CD4-positive, CD25-positive, alpha-beta regulatory T cell (primary cell): ENCODE measurements at regions not wholly inside any gene's neighbourhood (a gene's known extent, or its start where the extent isn't known, plus 50 kb on each side); places are given as distances from the start of the nearest gene placed in this dataset.

Experiments
- ATAC-seq, 2 donors: fragments of 150-1000 bp; cut with Tn5 transposase; one replicate each; pipeline ENCODE4 v1.10.0; 2021; ENCODE audit warnings: low read depth in 2 of 2, moderate number of reproducible peaks in 2 of 2, moderate library complexity in 1 of 2
- DNase-seq, 3 donors: peaks; one replicate each; pipeline versions ENCODE4 v3.0.0 to v3.0.0-alpha.2; 2012 to 2022; ENCODE audit warnings: mixed read lengths in 1 of 3
- H3K27ac ChIP-seq: one replicate; pipeline ENCODE4 v1.7.0; 2013; ENCODE audit warnings: mild to moderate bottlenecking, low read length; ENCODE audit not compliant: insufficient read depth, poor library complexity, severe bottlenecking
- H3K27me3 ChIP-seq: one replicate; pipeline ENCODE4 v1.7.0; 2013; ENCODE audit warnings: low read length; ENCODE audit not compliant: control insufficient read depth, insufficient read depth
- H3K36me3 ChIP-seq: one replicate; pipeline ENCODE4 v1.7.0; 2013; ENCODE audit warnings: mild to moderate bottlenecking, low read length, moderate library complexity; ENCODE audit not compliant: control insufficient read depth, insufficient read depth
- H3K4me1 ChIP-seq: 2 replicates; pipeline ENCODE4 v1.7.0; 2013; ENCODE audit warnings: mild to moderate bottlenecking, low read length; ENCODE audit not compliant: insufficient read depth, control insufficient read depth, poor library complexity, severe bottlenecking
- H3K4me3 ChIP-seq: one replicate; pipeline ENCODE4 v1.7.0; 2013; ENCODE audit warnings: low read depth, mild to moderate bottlenecking, low read length, moderate library complexity
- H3K9me3 ChIP-seq, 2 experiments: 1 replicate in 1 of 2; 2 replicates in 1 of 2; pipeline ENCODE4 v1.7.0; 2013; ENCODE audit warnings: low read length in 2 of 2, mild to moderate bottlenecking in 1 of 2, moderate library complexity in 1 of 2; ENCODE audit not compliant: control insufficient read depth in 2 of 2
- H3K27ac Mint-ChIP-seq, 3 donors: one replicate each; pipeline ENCODE4 v1.8.0; 2020 to 2022; ENCODE audit warnings: mild to moderate bottlenecking in 3 of 3, mixed read lengths in 3 of 3, moderate library complexity in 2 of 3
- H3K27me3 Mint-ChIP-seq: one replicate; pipeline ENCODE4 v1.8.0; 2022; ENCODE audit warnings: mild to moderate bottlenecking, mixed read lengths
- H3K36me3 Mint-ChIP-seq: one replicate; pipeline ENCODE4 v1.8.0; 2020; ENCODE audit warnings: mixed read lengths
- H3K4me1 Mint-ChIP-seq, 4 donors: one replicate each; pipeline ENCODE4 v1.8.0; 2020 to 2022; ENCODE audit warnings: mixed read lengths in 4 of 4, mild to moderate bottlenecking in 1 of 4
- H3K4me3 Mint-ChIP-seq, 4 donors: one replicate each; pipeline ENCODE4 v1.8.0; 2020 to 2022; ENCODE audit warnings: mild to moderate bottlenecking in 4 of 4, mixed read lengths in 4 of 4, moderate library complexity in 3 of 4
- H3K9me3 Mint-ChIP-seq, 7 donors: one replicate each; pipeline ENCODE4 v1.8.0; 2020 to 2022; ENCODE audit warnings: mixed read lengths in 7 of 7, mild to moderate bottlenecking in 3 of 7, moderate library complexity in 2 of 7

GRCh38 chr1:229948438-229948837 is 118.6 kb upstream of the GALNT2 start:
- DNase-seq (no peak), ATAC-seq (no peak)
- no peaks in the 10 kb centered on the region for H3K27me3 ChIP-seq
- H3K4me3 ChIP-seq, result no peak overlapping the region
- H3K36me3 ChIP-seq, result no peaks in the 10 kb centered on the region
- no peaks in the 10 kb centered on the region for H3K9me3 ChIP-seq
- H3K9me3 Mint-ChIP-seq, result peaks cover 0 to 2% (median 0%) of the 10 kb centered on the region in 7 donors
- H3K4me1 Mint-ChIP-seq, result peaks cover 0 to 3% (median 1%) of the 10 kb centered on the region in 4 donors
- H3K36me3 Mint-ChIP-seq, result no peaks in the 10 kb centered on the region
- H3K27me3 Mint-ChIP-seq, result no peaks in the 10 kb centered on the region
- no peaks in the 10 kb centered on the region for H3K4me1 ChIP-seq
- peak overlapping the region in 1 of 3 donors; percentile 29 for H3K27ac Mint-ChIP-seq
- no peak overlapping the region for H3K27ac ChIP-seq
- H3K4me3 Mint-ChIP-seq, result no peak overlapping the region

GRCh38 chr1:229949500-229949899 is 117.5 kb upstream of the GALNT2 start:
- Mint-ChIP-seq H3K9me3 (peaks cover 0 to 2% (median 0%) of the 10 kb centered on the region in 7 donors), H3K4me1 (peaks cover 3 to 9% (median 5%) of the 10 kb centered on the region in 4 donors), H3K4me3 (no peak overlapping the region), H3K27me3 (peaks cover 4% of the 10 kb centered on the region), H3K36me3 (no peaks in the 10 kb centered on the region), H3K27ac (no peak overlapping the region)
- no peaks in the 10 kb centered on the region for H3K9me3 ChIP-seq
- H3K36me3 ChIP-seq, result no peaks in the 10 kb centered on the region
- no peak for ATAC-seq
- no peak for DNase-seq
- H3K27me3 ChIP-seq, result no peaks in the 10 kb centered on the region
- no peaks in the 10 kb centered on the region for H3K4me1 ChIP-seq
- no peak overlapping the region for H3K4me3 ChIP-seq
- no peak overlapping the region for H3K27ac ChIP-seq

- no peaks in the 10 kb centered on the region for H3K36me3 ChIP-seq
- ATAC-seq (no peak), DNase-seq (no peak)
- no peaks in the 10 kb centered on the region for H3K9me3 ChIP-seq
- Mint-ChIP-seq H3K9me3 (peaks cover 0 to 2% (median 0%) of the 10 kb centered on the region in 7 donors), H3K4me3 (no peak overlapping the region), H3K27ac (no peak overlapping the region), H3K36me3 (no peaks in the 10 kb centered on the region), H3K4me1 (peaks cover 3 to 9% (median 5%) of the 10 kb centered on the region in 4 donors), H3K27me3 (peaks cover 4% of the 10 kb centered on the region)
- H3K4me1 ChIP-seq, result no peaks in the 10 kb centered on the region
- H3K27ac ChIP-seq, result no peak overlapping the region
- no peak overlapping the region for H3K4me3 ChIP-seq
- H3K27me3 ChIP-seq, result no peaks in the 10 kb centered on the region
Measured at GRCh38 chr1:229950020-229950419, 117.0 kb upstream of the GALNT2 start.

GRCh38 chr1:229950908-229951307 is 116.1 kb upstream of the GALNT2 start:
- no peaks in the 10 kb centered on the region for H3K27me3 ChIP-seq
- ATAC-seq (no peak), DNase-seq (no peak)
- peaks cover 4% of the 10 kb centered on the region for H3K27me3 Mint-ChIP-seq
- H3K4me3 Mint-ChIP-seq, result no peak overlapping the region
- no peaks in the 10 kb centered on the region for H3K4me1 ChIP-seq
- no peaks in the 10 kb centered on the region for H3K36me3 ChIP-seq
- peaks cover 0 to 2% (median 0%) of the 10 kb centered on the region in 7 donors for H3K9me3 Mint-ChIP-seq
- peaks cover 3 to 9% (median 5%) of the 10 kb centered on the region in 4 donors for H3K4me1 Mint-ChIP-seq
- H3K27ac ChIP-seq, result no peak overlapping the region
- H3K9me3 ChIP-seq, result no peaks in the 10 kb centered on the region
- H3K27ac Mint-ChIP-seq, result no peak overlapping the region
- no peaks in the 10 kb centered on the region for H3K36me3 Mint-ChIP-seq
- H3K4me3 ChIP-seq, result no peak overlapping the region

GRCh38 chr1:229951856-229952534 is 115.0 kb upstream of the GALNT2 start:
- H3K27me3 Mint-ChIP-seq, result peaks cover 4% of the 10 kb centered on the region
- H3K27ac Mint-ChIP-seq, result no peak overlapping the region
- no peak for DNase-seq
- peaks cover 3 to 9% (median 5%) of the 10 kb centered on the region in 4 donors for H3K4me1 Mint-ChIP-seq
- no peak overlapping the region for H3K4me3 Mint-ChIP-seq
- no peak for ATAC-seq
- H3K36me3 ChIP-seq, result no peaks in the 10 kb centered on the region
- no peaks in the 10 kb centered on the region for H3K36me3 Mint-ChIP-seq
- no peak overlapping the region for H3K27ac ChIP-seq
- H3K9me3 Mint-ChIP-seq, result peaks cover 0 to 3% (median 0%) of the 10 kb centered on the region in 7 donors
- no peak overlapping the region for H3K4me3 ChIP-seq
- no peaks in the 10 kb centered on the region for H3K27me3 ChIP-seq
- no peaks in the 10 kb centered on the region for H3K9me3 ChIP-seq
- no peaks in the 10 kb centered on the region for H3K4me1 ChIP-seq

- Mint-ChIP-seq H3K27ac (no peak overlapping the region), H3K27me3 (peaks cover 8% of the 10 kb centered on the region)
- H3K9me3 ChIP-seq, result no peaks in the 10 kb centered on the region
Measured at GRCh38 chr1:229952670-229953520, 114.1 kb upstream of the GALNT2 start.

GRCh38 chr1:229953736-229954326 is 113.2 kb upstream of the GALNT2 start:
- Histone ChIP-seq H3K4me3 (no peak overlapping the region), H3K4me1 (no peaks in the 10 kb centered on the region), H3K27ac (no peak overlapping the region), H3K9me3 (no peaks in the 10 kb centered on the region), H3K36me3 (no peaks in the 10 kb centered on the region), H3K27me3 (no peaks in the 10 kb centered on the region)
- DNase-seq (peak in 2 of 3 donors; percentile 16 to 65), ATAC-seq (no peak)
- H3K27me3 Mint-ChIP-seq, result peaks cover 8% of the 10 kb centered on the region
- H3K9me3 Mint-ChIP-seq, result peaks cover 0 to 4% (median 0%) of the 10 kb centered on the region in 7 donors
- peak overlapping the region in 2 of 4 donors; percentile 8 to 33 for H3K4me3 Mint-ChIP-seq
- H3K4me1 Mint-ChIP-seq, result peaks cover 3 to 9% (median 5%) of the 10 kb centered on the region in 4 donors
- H3K36me3 Mint-ChIP-seq, result no peaks in the 10 kb centered on the region
- H3K27ac Mint-ChIP-seq, result no peak overlapping the region

More at GRCh38 chr1:229952670-229953520, 114.1 kb upstream of the GALNT2 start:
- Histone ChIP-seq H3K4me1 (no peaks in the 10 kb centered on the region), H3K36me3 (no peaks in the 10 kb centered on the region), H3K27ac (no peak overlapping the region), H3K27me3 (no peaks in the 10 kb centered on the region), H3K4me3 (no peak overlapping the region)
- peak overlapping the region in 1 of 4 donors; percentile 15 for H3K4me3 Mint-ChIP-seq
- H3K9me3 Mint-ChIP-seq, result peaks cover 0 to 4% (median 0%) of the 10 kb centered on the region in 7 donors
- ATAC-seq (no peak), DNase-seq (no peak)
- H3K4me1 Mint-ChIP-seq, result peaks cover 3 to 9% (median 5%) of the 10 kb centered on the region in 4 donors
- no peaks in the 10 kb centered on the region for H3K36me3 Mint-ChIP-seq
